Femur (tissue), 1 donor: ENCODE measurements at regions not wholly inside any gene's neighbourhood (a gene's known extent, or its start where the extent isn't known, plus 50 kb on each side); places are given as distances from the start of the nearest gene placed in this dataset.
"Not testable (repeated sequence)": the region's sequence is repeated elsewhere in the genome, so short reads cannot be mapped to it uniquely, and the experiment has no call there.

ENCODE experiments used
- DNase-seq: peaks from one replicate; pipeline ENCODE4 v3.0.0-alpha.2; 2017

DNA sequence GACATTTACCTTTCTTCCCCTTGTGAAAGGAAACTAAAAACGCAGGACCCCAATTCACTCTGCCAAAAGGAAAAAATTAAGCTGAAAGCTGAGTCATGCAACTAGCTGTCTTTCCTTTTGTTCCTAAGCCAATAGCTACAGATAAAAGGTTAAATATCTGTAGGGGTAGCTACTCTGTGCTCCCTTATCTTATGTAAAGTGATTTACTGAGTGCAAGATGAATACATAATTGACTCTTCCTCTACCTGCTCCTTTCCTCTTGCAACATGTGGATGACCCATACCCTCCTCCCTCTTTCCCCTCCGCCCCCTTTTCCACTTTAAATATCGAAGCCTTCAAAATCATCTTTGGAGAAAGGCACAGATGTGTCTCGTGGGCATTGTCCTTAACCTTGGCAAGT lies 68.0 kb upstream of the ZNF157 start:
- DNase-seq, result no peak

DNA sequence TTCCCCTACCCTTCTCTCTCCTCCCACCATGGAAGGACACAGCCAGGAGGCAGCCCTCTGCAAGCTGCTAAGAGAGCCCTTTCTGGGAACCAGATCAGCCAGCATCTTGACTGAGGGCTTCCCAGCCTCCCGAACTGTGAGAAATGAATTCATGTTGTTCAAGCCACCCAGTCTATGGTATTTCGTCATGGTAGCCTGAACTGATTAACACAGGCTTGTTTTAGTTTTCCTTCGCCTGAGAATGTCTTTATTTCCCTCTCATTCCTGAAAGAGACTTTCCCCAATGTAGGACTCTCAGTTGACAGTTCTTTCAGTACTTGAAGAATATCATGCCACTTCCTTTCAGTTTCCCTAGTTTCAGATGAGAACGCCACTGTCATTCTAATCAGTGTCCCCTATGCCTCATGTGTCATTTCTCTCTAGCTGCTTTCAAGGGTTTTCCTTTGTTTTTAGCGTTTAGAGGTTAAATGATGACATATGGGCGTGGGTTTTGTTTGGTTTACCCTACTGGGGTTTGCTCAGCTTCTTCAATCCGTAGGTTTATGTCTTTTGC lies 63.8 kb upstream of the ZNF157 start:
- not testable (repeated sequence) for DNase-seq

DNA sequence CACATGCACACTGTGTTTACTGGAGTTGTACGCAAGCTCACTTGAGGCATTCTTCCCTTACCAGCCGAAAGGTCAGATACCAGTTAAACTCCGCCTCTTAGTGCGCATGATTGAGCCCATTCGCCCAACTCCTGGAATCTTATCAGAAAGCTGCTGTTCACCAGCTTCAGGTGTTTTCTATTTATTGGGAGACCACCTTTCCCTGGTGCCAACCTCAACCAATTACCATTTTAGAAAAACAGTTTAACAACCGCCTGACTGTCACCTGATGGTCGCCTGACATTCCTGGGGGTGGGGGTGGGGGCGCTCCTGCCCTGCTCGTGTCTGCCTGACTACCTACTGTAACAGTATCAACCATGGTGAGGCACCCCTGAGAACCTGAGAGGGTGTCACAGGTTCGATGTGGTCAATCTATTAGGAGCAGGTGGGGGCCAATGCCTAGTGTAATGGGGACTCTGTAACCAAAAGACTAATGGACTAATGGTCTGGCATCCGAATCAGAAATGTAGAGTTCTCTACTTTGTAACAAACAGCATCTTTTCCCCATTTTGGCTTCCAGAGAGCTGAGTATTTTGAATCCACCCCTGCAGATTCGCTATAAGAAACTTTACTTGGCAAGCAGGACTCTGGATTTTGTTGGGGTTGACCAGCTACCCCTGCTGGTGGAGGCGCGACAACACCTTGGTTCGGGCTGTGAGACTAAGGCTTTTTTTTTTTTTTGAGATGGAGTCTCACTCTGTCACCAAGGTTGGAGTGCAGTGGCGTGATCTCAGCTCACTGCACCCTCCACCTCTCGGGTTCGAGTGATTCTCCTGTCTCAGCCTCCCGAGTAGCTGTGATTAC lies 58.2 kb upstream of the ZNF157 start:
- peak; percentile 57 for DNase-seq

DNA sequence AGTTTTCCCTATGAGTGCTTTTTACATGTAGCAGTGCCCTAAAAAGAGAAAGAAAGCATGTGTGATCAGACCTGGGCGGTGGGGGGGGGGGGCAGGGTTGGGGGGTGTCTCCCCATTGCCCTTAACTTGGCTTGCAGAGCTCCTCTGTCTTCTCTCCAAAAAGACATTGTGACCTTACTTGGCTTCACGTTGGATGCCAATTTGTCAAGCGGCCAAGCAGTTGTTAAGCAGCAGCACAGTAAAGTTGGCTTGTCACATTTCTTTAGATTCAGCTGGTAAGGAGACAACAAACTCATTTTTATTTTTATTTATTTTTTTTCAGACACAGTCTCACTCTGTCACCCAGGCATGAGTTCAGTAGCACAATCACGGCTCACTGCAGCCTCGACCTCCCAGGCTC lies 57.3 kb upstream of the ZNF157 start:
- DNase-seq, result no peak

DNA sequence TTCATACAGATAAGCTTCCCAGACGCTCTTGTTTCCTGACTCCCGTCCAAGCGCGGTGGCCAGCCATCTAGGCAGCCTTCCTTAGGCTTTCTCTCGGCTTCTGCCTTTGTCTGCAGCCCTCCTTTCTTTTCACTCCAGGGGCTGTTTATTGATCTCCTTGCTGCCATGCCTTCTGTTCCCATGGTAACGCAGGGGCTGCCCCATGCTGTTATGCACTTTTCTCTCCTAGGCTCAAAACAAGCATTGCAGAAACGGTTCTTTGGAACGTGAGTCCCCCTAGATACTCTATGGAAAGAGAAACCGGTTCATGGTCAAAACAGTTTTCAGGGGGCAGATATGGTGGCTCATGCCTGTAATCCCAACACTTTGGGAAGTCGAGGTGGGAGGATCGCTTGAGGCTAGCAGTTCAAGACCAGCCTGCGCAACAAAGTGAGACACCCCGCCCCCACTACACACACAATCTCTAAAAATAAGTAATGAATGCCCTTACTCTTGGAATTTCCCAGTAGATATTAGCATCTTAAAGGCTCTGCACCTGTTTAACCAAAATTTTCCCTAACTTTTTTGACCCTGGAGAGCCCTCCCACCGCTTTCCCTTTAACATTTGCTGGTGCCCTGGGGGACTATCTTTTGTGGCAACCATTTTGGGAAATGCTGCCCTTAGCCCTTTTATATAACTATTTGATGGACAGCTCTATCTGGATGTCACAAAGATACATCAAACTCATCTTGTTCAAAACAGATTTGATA lies 53.9 kb upstream of the ZNF157 start:
- DNase-seq, result peak; percentile 28
